ENCODE measurements at regions not wholly inside any gene's neighbourhood (a gene's known extent, or its start where the extent isn't known, plus 50 kb on each side); places are given as distances from the start of the nearest gene placed in this dataset.

DNA sequence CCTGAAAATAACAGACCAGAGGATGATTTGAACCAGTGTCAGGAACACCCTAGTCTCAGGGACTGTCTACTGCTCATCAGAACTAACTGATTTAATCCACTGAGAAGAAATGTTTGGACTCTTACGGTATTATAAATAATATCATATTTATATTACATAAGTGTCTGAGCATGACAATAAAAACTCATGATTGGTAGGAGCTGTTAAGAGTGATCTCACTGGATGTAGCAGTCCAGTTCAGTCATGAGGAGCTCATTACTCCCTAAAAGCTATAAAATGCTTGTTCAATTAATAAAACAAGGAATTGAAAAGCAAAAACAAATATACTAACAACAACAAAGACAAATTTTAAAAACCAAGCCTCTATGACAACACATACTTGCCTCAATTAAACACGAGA is 68.8 kb upstream of the BCL9 start:
- TF ChIP-seq NR3C1 (CRISPR knock-in tag; conservative IDR thresholded peaks at IDR 0.05; ENCODE audit: low read depth) (no peak), TP53 (CRISPR knock-in tag; IDR thresholded peaks at IDR 0.05) (no peak)
- TF ChIP-seq, protein P1, sequence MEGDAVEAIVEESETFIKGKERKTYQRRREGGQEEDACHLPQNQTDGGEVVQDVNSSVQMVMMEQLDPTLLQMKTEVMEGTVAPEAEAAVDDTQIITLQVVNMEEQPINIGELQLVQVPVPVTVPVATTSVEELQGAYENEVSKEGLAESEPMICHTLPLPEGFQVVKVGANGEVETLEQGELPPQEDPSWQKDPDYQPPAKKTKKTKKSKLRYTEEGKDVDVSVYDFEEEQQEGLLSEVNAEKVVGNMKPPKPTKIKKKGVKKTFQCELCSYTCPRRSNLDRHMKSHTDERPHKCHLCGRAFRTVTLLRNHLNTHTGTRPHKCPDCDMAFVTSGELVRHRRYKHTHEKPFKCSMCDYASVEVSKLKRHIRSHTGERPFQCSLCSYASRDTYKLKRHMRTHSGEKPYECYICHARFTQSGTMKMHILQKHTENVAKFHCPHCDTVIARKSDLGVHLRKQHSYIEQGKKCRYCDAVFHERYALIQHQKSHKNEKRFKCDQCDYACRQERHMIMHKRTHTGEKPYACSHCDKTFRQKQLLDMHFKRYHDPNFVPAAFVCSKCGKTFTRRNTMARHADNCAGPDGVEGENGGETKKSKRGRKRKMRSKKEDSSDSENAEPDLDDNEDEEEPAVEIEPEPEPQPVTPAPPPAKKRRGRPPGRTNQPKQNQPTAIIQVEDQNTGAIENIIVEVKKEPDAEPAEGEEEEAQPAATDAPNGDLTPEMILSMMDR (IDR thresholded peaks at IDR 0.05): no peak
- TF ChIP-seq, protein P2, sequence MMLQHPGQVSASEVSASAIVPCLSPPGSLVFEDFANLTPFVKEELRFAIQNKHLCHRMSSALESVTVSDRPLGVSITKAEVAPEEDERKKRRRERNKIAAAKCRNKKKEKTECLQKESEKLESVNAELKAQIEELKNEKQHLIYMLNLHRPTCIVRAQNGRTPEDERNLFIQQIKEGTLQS (CRISPR knock-in tag; conservative IDR thresholded peaks at IDR 0.05): no peak
- TF ChIP-seq, protein P3, sequence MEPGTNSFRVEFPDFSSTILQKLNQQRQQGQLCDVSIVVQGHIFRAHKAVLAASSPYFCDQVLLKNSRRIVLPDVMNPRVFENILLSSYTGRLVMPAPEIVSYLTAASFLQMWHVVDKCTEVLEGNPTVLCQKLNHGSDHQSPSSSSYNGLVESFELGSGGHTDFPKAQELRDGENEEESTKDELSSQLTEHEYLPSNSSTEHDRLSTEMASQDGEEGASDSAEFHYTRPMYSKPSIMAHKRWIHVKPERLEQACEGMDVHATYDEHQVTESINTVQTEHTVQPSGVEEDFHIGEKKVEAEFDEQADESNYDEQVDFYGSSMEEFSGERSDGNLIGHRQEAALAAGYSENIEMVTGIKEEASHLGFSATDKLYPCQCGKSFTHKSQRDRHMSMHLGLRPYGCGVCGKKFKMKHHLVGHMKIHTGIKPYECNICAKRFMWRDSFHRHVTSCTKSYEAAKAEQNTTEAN (CRISPR knock-in tag; IDR thresholded peaks at IDR 0.05): no peak
